Epidermal melanocyte (primary cell): ENCODE measurements at regions not wholly inside any gene's neighbourhood (a gene's known extent, or its start where the extent isn't known, plus 50 kb on each side); places are given as distances from the start of the nearest gene placed in this dataset.
"Not testable (repeated sequence)": the region's sequence is repeated elsewhere in the genome, so short reads cannot be mapped to it uniquely, and the experiment has no call there.

ENCODE experiments used
- DNase-seq: peaks from one replicate; pipeline ENCODE4 v3.0.0; 2011; ENCODE audit warnings: low spot score; ENCODE audit not compliant: insufficient read length

- no peak for DNase-seq
Observed at GRCh38 chr15:57767481-57767880, 61.0 kb downstream of the POLR2M start.

DNA sequence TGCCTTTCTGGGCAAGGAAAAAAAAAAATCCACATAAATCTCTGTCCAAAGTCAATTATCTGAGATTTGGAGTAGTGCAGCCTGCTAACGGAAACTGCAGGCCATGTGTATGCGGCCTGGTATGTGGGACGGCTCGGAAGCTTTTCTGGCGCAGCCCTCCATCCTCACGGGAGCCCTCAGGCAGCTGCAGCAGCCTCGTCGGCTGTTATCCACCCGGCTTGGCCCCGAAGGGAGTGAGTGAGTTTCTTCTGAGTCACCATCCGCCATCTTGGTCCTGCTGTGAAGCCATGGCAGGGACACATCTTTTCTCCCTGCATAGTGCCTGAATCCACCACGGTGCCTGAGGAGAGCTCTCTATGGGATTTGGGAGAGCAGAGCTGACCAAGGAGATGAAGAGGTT is 62.8 kb downstream of the POLR2M start:
- DNase-seq: peak; percentile 35

DNA sequence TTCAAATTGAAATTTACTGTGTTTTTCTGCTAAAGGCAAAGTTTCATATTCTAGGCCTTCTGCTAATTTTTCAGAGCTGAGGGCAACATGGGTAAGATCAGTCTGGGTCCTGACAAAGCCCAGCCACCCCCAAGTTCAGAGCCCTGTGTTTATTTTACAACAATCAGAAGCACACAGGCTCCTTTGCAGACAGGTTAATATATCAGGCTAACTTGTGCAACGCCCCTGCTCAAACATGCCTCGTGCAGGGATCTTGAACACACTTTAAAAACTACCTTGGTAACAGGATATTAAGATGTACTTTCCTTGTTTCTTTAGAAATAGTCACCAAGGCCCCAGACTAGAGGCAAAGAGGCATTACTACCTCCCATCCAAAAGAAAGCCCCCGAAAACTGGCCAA is 64.0 kb downstream of the POLR2M start:
- DNase-seq: no peak

DNA sequence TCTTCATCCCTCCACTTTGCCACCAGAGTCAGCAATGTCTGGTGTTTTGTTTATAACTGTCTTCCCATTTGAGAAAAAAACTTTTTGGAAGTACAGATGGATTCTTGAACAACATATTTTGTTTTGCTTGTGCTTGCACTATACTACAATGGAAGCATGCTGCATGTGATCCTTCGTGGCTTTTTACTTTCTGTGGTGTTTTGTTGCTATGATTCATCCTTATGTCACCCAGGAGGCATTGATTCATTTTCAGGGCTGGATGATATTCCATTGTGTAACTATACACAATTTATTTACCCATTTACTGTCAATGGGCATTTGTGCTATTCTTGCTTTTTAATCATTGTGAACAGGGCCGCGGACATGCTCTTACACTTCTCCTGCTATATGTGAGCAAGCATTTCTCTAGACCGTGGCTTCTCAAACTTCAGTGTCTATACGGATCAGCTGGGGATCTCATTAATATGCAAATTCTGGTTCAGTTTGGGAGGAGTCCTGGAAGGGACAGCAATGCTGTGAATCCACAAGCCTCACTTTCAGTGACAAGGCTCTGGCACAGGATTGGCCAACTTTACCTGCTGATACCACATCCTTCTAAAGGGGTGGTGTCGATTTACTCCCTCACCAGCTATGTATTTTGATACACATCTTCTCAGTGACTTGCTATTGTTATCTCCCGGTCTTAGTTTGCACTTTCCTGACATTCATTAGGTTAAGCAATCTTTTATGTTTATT is 65.9 kb downstream of the POLR2M start:
- no peak for DNase-seq

GRCh38 chr15:57773051-57773450 is 66.5 kb downstream of the POLR2M start:
- DNase-seq: no peak

- DNase-seq: no peak
Observed at GRCh38 chr15:57777003-57777402, 70.5 kb downstream of the POLR2M start.

- DNase-seq: no peak
Observed at GRCh38 chr15:57780471-57780870, 74.0 kb downstream of the POLR2M start.

DNA sequence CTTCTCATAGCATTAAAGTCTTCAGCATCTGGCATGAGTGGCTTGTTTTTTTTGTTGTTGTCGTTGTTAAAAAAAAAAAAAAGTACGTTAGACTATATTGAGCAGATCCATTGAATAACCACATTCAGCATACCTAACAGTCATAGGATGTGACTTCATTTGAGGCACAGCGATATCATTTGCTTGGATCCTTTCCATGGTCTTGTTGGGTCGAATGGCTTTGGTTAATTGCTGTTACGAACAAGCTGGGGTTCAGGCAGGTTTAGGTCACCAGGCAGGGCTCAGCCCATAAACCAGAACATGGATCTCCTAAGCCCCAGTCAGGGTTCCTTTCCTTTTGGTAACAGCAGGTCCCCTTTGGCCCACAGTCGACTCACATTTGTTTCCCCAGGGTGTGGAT is 76.2 kb downstream of the POLR2M start:
- no peak for DNase-seq

DNA sequence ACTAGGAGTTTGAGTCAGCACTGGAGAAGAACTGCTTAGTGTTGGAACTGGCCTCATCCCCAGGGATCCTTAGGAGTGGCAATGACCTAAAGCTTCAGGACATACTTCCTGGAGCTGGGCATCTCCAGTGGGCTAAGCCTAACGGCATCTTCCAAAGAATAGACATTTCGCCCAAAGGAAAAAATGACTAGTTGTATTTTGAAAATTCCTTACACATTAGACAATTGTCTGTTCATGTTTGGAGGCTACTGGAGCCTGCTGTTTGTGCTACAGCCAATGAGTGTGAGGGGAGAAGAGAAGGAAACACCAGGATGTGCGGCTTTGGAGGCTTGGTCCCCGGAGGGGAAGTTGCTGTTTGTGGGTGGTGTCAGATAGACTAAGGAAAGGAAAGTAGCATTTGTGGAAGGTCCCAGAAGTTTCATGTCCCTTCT is 77.6 kb downstream of the POLR2M start:
- peak; percentile 27 for DNase-seq

DNA sequence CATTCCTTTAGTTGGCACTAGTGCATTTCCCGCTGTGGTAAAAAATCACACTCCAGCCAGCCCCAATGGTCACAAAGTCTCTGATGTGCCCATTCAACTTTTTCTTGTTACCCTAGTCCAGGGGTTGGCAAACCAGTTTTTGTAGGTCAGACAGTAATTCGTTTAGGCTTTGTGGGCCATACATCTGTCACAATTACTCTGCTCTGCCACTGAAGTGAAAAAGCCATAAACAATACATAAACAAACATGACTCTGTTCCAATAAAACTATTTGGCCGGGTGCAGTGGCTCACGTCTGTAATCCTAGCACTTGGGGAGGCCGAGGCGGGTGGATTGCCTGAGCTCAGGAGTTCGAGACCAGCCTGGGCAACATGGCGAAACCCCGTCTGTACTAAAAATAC is 78.5 kb downstream of the POLR2M start:
- no peak for DNase-seq

GRCh38 chr15:57785959-57786358 is 79.4 kb downstream of the POLR2M start:
- no peak for DNase-seq

GRCh38 chr15:57789225-57789624 is 82.7 kb downstream of the POLR2M start:
- no peak for DNase-seq

DNA sequence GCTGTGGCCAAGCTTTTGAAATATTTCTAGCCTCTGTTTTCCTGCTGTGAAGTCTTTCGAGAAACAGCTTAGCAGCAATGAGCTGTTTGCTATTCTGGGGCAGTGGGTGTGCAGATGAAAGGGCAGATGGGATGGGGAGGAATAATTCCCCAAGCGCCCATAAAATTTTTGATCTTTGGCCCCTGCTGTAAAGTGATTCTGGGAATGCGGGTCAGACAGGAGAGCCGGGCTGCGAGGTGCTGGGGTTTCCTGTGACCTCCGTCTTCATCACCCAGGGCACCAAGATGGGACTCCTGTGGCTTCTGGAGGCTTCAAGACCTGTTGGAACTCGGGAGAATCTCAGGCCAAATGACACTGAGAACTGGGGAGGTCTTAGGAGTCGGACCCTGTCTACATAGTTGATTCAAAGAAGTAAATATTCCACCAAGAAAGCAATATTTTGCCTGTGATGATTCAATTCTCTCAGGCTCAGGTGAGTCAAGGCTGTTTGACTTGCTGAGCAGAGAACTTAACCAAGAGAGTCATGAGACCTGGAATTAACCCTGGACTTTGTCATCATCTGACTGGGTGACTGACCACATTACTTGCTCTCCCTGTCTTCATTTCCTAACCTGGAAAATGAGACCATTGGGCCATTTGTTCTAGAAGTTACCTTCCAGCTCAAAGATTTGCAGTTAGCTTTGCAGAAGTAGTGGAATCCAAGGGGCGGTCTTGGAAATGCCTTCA is 86.4 kb downstream of the POLR2M start:
- DNase-seq: no peak

DNA sequence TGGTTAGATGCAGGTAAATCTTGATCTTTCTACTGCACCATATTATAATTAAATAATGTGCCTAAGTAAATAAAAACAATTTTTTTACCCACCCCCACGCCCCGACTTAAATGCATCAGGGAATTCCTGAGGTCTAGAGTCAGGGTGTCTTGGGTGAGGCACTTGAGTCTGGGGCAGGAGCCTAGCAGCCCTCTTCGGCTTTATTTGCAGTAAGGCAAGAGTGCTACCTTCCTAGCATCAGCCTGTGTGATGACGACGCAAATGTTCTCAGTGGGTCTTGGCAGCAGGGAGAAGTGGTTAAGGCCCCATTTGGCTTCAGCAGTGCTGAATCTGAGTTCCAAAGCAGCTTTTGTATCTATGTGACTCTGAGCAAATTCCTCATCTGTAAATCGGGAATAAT is 88.7 kb downstream of the POLR2M start:
- no peak for DNase-seq

DNA sequence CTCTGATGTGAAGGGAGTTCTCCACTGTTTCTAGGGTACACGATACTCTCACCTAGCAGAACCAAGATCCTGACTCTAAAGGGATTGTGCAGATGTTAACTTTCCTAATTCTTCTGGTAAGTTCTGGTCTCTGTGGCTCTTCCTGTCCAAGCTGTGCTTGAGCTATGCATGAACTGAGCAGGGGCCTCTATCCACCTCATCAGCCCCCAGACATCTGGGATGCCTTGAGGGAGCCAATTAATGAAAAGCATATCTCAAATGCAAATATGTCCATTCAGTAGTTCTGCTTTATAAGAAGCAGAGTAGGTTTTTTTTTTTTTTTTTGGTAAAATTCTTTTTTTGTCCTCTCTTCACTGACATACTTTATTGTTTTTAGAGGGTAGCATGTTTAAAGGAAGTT is 89.6 kb downstream of the POLR2M start:
- no peak for DNase-seq

- no peak for DNase-seq
Observed at GRCh38 chr15:57797110-57797509, 90.6 kb downstream of the POLR2M start.

DNA sequence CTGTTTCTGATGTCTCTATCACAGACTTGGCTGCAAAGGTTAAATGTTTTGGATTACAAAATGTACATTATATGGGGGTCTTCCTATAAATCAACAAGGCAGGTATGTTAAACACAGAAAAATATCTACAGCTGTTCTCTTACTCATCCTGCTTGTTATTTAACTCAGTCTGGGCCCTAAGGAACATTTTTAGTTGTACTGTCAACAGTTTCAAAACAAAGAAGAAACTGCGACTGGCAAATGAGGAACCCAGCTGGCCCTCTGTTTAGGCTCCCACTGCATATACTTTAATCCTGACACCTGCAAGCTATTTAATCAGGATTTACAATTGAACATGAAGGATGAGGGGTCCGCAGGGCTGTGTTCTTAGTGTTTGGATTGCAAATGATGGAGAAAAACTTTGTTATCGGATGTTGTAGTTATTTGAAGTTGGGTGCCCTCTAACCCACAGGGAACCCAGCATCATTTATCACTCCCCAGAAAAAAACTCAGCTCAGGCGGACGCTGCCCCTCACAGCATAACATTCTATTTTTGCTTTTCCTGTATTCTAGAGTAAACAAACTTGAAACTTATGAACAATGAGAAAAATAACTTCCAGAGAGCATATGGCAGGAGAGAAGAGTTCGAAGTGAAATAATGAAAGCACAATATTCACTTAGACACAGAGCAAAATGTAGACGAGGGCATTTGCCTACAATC is 91.2 kb downstream of the POLR2M start:
- DNase-seq: no peak

DNA sequence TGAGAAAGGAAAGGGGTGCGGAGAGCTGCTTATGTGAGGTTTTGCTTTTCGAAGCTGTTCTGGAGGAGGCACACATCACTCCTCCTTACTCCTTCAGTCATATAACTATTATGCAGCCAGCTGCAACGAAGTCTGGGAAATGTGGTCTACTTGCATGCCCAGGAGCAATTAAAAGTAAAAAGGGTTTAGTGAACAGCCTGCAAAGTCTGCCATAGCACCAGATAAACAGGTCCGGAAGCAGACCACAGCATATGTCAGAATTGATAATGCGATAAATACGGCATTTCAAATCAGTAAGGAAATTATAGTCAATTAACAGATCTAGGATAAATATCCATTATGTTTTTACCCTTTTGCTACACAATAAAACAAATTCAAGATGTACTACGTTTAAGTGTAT is 99.5 kb downstream of the POLR2M start:
- no peak for DNase-seq

- not testable (repeated sequence) for DNase-seq
Observed at GRCh38 chr15:57809285-57809684, 102.8 kb downstream of the POLR2M start.

DNA sequence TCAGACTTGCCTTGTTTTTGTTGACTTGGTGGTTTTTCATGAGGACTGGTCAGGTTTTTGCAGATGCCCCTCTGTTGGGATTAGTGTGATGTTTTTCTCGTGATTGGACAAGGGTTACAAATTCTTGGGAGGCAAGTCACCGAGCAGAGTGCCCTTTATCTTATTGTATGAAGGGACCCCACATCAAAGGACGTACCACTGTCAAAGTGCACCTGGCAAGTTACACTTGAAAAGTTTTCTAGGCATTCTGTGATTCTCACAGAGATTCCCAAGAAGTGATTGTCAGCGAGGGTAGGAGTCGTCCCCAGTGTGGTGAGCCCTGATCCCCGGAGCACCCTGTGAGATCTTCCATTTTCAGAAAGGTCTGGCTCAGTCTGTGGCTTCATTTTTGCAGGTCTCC is 110.1 kb downstream of the POLR2M start:
- DNase-seq: no peak

DNA sequence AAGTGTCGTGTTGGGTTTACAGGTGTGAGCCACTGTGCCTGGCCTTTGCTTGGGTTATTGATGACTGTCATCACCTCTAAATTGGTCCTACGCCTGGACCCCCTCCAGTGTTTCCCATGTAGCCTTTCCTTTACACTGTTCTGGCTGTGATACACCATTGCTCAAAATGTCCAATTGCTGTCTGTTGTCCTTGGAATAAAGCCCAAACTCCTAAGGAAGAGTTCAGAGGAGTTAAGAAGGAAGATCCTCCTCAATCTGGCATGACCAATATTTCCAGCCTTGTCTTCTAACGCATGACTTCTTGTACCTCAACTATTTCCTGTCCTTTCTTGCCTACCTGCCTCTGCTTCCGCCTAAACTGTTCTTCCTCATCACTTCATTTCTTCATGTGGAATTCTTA is 113.1 kb downstream of the POLR2M start:
- no peak for DNase-seq

GRCh38 chr15:57820119-57820518 is 113.6 kb downstream of the POLR2M start:
- no peak for DNase-seq
